K562 (cell line): ENCODE measurements at regions not wholly inside any gene's neighbourhood (a gene's known extent, or its start where the extent isn't known, plus 50 kb on each side); places are given as distances from the start of the nearest gene placed in this dataset.

ENCODE experiments used
- ATAC-seq: fragments of 200-7000 bp; cut with Tn5 transposase; 3 replicates; pipeline ENCODE4 v1.9.1; 2020; ENCODE audit warnings: moderate library complexity
- BruUV-seq: library from RNA; stranded (reverse); fragments of 400-500 nt; replicated peaks from 2 replicates; lab custom pipeline; 2021; lab: Mats Ljungman, UMichigan
- CTCF ChIA-PET: fragments of 300-600 bp; formaldehyde crosslinking; extraction: SDS; loops from one replicate; lab custom pipeline; 2021; ENCODE audit warnings: low intra/inter-chr PET ratio; lab: Yijun Ruan, JAX
- POLR2A ChIA-PET: fragments of 300-600, 350-650 bp; sonication (Branson Sonifier 250); formaldehyde crosslinking; extraction: SDS; loops from one replicate; lab custom pipeline; 2021; ENCODE audit warnings: antibody characterized with exemption, inconsistent platforms; lab: Yijun Ruan, JAX
- DNase-seq, 4 experiments: peaks; one replicate each; pipeline versions ENCODE4 v3.0.0 to v3.0.0-alpha.2; 2011 to 2018; ENCODE audit warnings: low spot score in 3 of 4, mixed read lengths in 3 of 4; ENCODE audit errors: extremely low read depth in 1 of 4
- FAIRE-seq: peaks from 2 replicates; lab custom pipeline; 2011; peaks lifted over from hg19 to GRCh38; lab: Jason Lieb, UNC
- H2AFZ ChIP-seq: 2 replicates; pipeline ENCODE4 v1.6.0; 2011; ENCODE audit warnings: low read depth, low read length, control low read depth, inconsistent platforms
- H3K27ac ChIP-seq: fragments of 200-600 bp; 3 replicates; pipeline ENCODE4 v1.8.0; 2011; ENCODE audit warnings: low read depth, mild to moderate bottlenecking, control low read depth, inconsistent platforms, low read length, moderate library complexity, mixed read lengths; ENCODE audit errors: extremely low read depth
- H3K27me3 ChIP-seq, 2 experiments: fragments of 300-600 bp in 1 of 2; 2 replicates in 1 of 2; 3 replicates in 1 of 2; pipeline versions ENCODE4 v1.6.0 to v1.8.0; 2011; ENCODE audit warnings: inconsistent platforms in 2 of 2, low read length in 2 of 2, mild to moderate bottlenecking in 1 of 2, mixed read lengths in 1 of 2, moderate library complexity in 1 of 2; ENCODE audit not compliant: control insufficient read depth in 2 of 2, insufficient read depth in 2 of 2
- H3K36me3 ChIP-seq: fragments of 300-600 bp; 3 replicates; pipeline ENCODE4 v1.8.0; 2011; ENCODE audit warnings: mild to moderate bottlenecking, low read length, inconsistent platforms; ENCODE audit not compliant: control insufficient read depth, insufficient read depth
- H3K4me1 ChIP-seq, 2 experiments: fragments of 200-600 bp in 1 of 2; replicated peaks in 1 of 2; 2 replicates in 1 of 2; 3 replicates in 1 of 2; pipeline versions ENCODE4 v1.5.1 to v1.8.0; 2011; ENCODE audit warnings: inconsistent platforms in 2 of 2, low read length in 2 of 2, mild to moderate bottlenecking in 1 of 2, mixed read lengths in 1 of 2, moderate library complexity in 1 of 2; ENCODE audit not compliant: control insufficient read depth in 2 of 2, insufficient read depth in 2 of 2
- H3K4me2 ChIP-seq: 2 replicates; pipeline ENCODE4 v1.6.1; 2011; ENCODE audit warnings: low read length, control low read depth, inconsistent platforms, mixed read lengths; ENCODE audit not compliant: insufficient read depth
- H3K4me3 ChIP-seq: fragments of 200-600 bp; sonication (generic), shearing (Covaris generic); 2 replicates; pipeline ENCODE4 v1.5.1; 2016; ENCODE audit warnings: control low read depth, inconsistent platforms
- H3K79me2 ChIP-seq: fragments of 200-600 bp; 3 replicates; pipeline ENCODE4 v1.8.0; 2011; ENCODE audit warnings: low read length, inconsistent platforms; ENCODE audit not compliant: control insufficient read depth, insufficient read depth
- H3K9ac ChIP-seq, 2 experiments: 2 replicates each; pipeline versions ENCODE4 v1.6.0 to v1.6.1; 2011; ENCODE audit warnings: low read depth in 2 of 2, low read length in 2 of 2, control low read depth in 1 of 2, inconsistent platforms in 1 of 2, mild to moderate bottlenecking in 1 of 2, mixed read lengths in 1 of 2; ENCODE audit not compliant: insufficient read depth in 1 of 2
- H3K9me1 ChIP-seq: one replicate; pipeline ENCODE4 v1.6.0; 2011; ENCODE audit warnings: inconsistent platforms, mild to moderate bottlenecking, low read length, moderate library complexity; ENCODE audit not compliant: control insufficient read depth, insufficient read depth
- H3K9me3 ChIP-seq: replicated peaks from 2 replicates; pipeline ENCODE4 v1.5.1; 2011; ENCODE audit warnings: low read depth, low read length, inconsistent platforms; ENCODE audit not compliant: control insufficient read depth, insufficient read depth
- H4K20me1 ChIP-seq: replicated peaks from 2 replicates; pipeline ENCODE4 v1.6.1; 2011; ENCODE audit warnings: low read length, inconsistent platforms, mixed read lengths; ENCODE audit not compliant: control insufficient read depth, insufficient read depth
- E2F3 ChIP-seq: fragments of 250-450 bp; sonication (Bioruptor Pico); IDR thresholded peaks from 2 replicates; pipeline ENCODE4 v1.4.0; 2020; ENCODE audit warnings: mild to moderate bottlenecking
- EHMT2 ChIP-seq: fragments of 450-650 bp; IDR thresholded peaks from 2 replicates; pipeline ENCODE4 v1.6.1; 2018; ENCODE audit warnings: antibody characterized with exemption
- HOMEZ ChIP-seq: fragments of 250-450 bp; sonication (Bioruptor Pico); IDR thresholded peaks from 2 replicates; pipeline ENCODE4 v1.4.0; 2020; ENCODE audit warnings: mild to moderate bottlenecking, moderate library complexity
- MECOM ChIP-seq: fragments of 250-450 bp; sonication (Bioruptor Pico); IDR thresholded peaks from 2 replicates; pipeline ENCODE4 v1.8.0; 2022; ENCODE audit warnings: inconsistent platforms
- OTX1 ChIP-seq: fragments of 450-650 bp; formaldehyde crosslinking; IDR thresholded peaks from 2 replicates; pipeline ENCODE4 v1.4.0; 2022; ENCODE audit warnings: mild to moderate bottlenecking
- TAL1 ChIP-seq: fragments of 450-650 bp; IDR thresholded peaks from 2 replicates; pipeline ENCODE4 v1.6.1; 2016; ENCODE audit warnings: mild to moderate bottlenecking
- TARDBP ChIP-seq: fragments of 450-650 bp; IDR thresholded peaks from 2 replicates; pipeline ENCODE4 v1.6.1; 2016
- ZEB2 ChIP-seq: fragments of 450-650 bp; IDR thresholded peaks from 2 replicates; pipeline ENCODE4 v1.6.1; 2016
- ZNF79 ChIP-seq: fragments of 250-450 bp; sonication (Bioruptor Pico); IDR thresholded peaks from 2 replicates; pipeline ENCODE4 v1.4.0; 2020; ENCODE audit warnings: low read depth, mild to moderate bottlenecking, moderate library complexity
- WGBS: fragments of 100-300 bp; shearing (Covaris generic); methylation state at CpG from one replicate; pipeline ENCODE4 v1.1.6; 2016; ENCODE audit warnings: low coverage, mixed read lengths; ENCODE audit not compliant: insufficient coverage; ENCODE audit errors: missing lambda C conversion rate; 5-methylcytosine and 5-hydroxymethylcytosine counted together
- in situ Hi-C: fragments of 300-500 bp; cut with MboI; formaldehyde crosslinking; loops from 4 replicates; pipeline ENCODE4 v1.15.0; 2018; ENCODE audit warnings: inconsistent platforms, mixed read lengths
- intact Hi-C: fragments of 100-400 bp; cut with micrococcal nuclease; formaldehyde crosslinking; loops from 2 replicates; pipeline ENCODE4 v1.14.2; 2022

GRCh38 chr9:116061546-116062205 is 91.9 kb upstream of the PAPPA start:
- Histone ChIP-seq H2AFZ (no peak overlapping the region), H4K20me1 (no peaks in the 10 kb centered on the region), H3K9me3 (no peaks in the 10 kb centered on the region), H3K79me2 (no peaks in the 10 kb centered on the region), H3K4me1 (no peaks in the 10 kb centered on the region), H3K9me1 (no peaks in the 10 kb centered on the region), H3K4me3 (no peak overlapping the region), H3K4me2 (no peak overlapping the region), H3K27ac (no peak overlapping the region), H3K9ac (no peak overlapping the region), H3K36me3 (no peaks in the 10 kb centered on the region), H3K27me3 (no peaks in the 10 kb centered on the region)
- BruUV-seq = no TSS peak
- DNase-seq (no peak), ATAC-seq (no peak), FAIRE-seq (no peak)
- ChIA-PET POLR2A (no interaction called here), CTCF (no interaction called here)
- in situ Hi-C loops = no loop called here
- intact Hi-C loops = no loop called here
- TF ChIP-seq EHMT2 = no peak
- no peak for TF ChIP-seq ZEB2
- TF ChIP-seq OTX1 (CRISPR knock-in tag) = no peak
- no peak for TF ChIP-seq MECOM (CRISPR knock-in tag)
- TF ChIP-seq E2F3 (CRISPR knock-in tag) = no peak
- TF ChIP-seq HOMEZ (CRISPR knock-in tag) = no peak
- TF ChIP-seq TARDBP = no peak
- TF ChIP-seq TAL1 = no peak
- no peak for TF ChIP-seq ZNF79
- 0% methylated on average over 2 of the region's 2 CpGs for WGBS
